NT2/D1 (cell line): ENCODE measurements at regions not wholly inside any gene's neighbourhood (a gene's known extent, or its start where the extent isn't known, plus 50 kb on each side); places are given as distances from the start of the nearest gene placed in this dataset.

Source experiments
- SUZ12 ChIP-seq: IDR thresholded peaks from 2 replicates; pipeline ENCODE4 v1.6.1; 2011; ENCODE audit not compliant: insufficient read length, insufficient read depth; ENCODE audit errors: extremely low read depth
- YY1 ChIP-seq: IDR thresholded peaks from 2 replicates; pipeline ENCODE4 v1.6.1; 2011; ENCODE audit not compliant: insufficient read length, insufficient read depth
- ZNF274 ChIP-seq: IDR thresholded peaks from 2 replicates; pipeline ENCODE4 v1.6.1; 2011; ENCODE audit warnings: mild to moderate bottlenecking, low read depth, low read length

DNA sequence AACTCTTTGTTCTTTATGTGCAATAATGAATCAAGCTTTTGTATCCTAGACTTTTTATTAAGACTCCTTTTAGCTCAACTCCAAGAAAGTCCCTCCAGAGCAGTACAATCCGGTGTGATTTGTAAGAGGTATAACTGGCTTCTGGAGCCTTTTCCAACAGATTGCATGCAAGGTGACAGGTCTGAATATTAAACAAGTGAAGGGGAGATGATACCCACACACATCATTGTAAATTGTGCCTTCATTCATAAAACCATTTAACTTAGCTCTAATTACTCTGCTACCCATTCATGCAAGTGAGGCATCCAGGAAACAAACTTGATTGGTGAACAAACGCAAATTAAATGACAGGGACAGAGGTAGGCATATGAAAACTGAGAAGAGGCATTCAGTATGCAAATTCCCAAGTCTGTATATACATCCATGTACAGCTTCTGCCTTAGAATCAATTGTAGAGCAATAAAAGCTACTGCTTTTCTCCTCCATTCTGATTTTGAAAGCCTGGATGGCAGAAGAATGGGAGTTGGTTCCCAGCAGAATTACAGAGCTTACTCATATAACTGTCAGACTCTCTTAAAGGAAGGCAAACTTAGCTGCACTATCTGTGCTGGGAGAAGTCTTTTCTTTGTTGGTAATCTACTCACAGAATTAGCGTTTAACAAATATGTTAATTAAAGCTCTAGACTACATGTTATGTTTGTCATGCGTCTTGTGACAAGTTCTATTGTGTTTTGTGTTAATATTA, 261.0 kb upstream of the CDH6 start:
- TF ChIP-seq ZNF274 = no peak
- no peak for TF ChIP-seq SUZ12
- no peak for TF ChIP-seq YY1
